ENCODE measurements at regions not wholly inside any gene's neighbourhood (a gene's known extent, or its start where the extent isn't known, plus 50 kb on each side); places are given as distances from the start of the nearest gene placed in this dataset.

DNA sequence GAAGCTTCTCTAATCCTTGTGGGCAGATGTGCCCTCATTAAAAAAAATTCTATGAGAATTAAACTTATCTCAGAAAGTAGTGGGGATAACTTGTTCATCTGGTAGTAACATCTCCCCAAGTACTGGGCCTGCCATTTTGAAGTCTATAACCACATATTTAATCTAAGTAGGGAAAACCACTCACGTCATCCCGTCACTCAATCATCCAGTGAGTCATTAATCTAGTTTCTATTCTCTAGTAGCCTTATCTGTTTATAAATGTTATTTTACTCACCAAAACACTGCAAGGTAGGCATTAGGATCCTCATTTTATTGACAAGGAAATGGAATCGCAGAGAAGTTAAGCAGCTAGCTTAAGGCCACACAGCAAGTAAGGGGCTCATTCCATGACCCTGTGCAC is 221.9 kb downstream of the ATG4C start:
- in situ Hi-C loops (cut with MboI; ENCODE audit: low pct_unique_long_range_greater_than_20kb, low sequenced_read_pairs, unreplicated experiment), result no loop called here
- TF ChIP-seq, protein P1, sequence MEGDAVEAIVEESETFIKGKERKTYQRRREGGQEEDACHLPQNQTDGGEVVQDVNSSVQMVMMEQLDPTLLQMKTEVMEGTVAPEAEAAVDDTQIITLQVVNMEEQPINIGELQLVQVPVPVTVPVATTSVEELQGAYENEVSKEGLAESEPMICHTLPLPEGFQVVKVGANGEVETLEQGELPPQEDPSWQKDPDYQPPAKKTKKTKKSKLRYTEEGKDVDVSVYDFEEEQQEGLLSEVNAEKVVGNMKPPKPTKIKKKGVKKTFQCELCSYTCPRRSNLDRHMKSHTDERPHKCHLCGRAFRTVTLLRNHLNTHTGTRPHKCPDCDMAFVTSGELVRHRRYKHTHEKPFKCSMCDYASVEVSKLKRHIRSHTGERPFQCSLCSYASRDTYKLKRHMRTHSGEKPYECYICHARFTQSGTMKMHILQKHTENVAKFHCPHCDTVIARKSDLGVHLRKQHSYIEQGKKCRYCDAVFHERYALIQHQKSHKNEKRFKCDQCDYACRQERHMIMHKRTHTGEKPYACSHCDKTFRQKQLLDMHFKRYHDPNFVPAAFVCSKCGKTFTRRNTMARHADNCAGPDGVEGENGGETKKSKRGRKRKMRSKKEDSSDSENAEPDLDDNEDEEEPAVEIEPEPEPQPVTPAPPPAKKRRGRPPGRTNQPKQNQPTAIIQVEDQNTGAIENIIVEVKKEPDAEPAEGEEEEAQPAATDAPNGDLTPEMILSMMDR (IDR thresholded peaks at IDR 0.05; ENCODE audit: extremely low read depth, insufficient read depth, missing control alignments), result no peak
- no peak for DNase-seq (ENCODE audit: low spot score)

DNA sequence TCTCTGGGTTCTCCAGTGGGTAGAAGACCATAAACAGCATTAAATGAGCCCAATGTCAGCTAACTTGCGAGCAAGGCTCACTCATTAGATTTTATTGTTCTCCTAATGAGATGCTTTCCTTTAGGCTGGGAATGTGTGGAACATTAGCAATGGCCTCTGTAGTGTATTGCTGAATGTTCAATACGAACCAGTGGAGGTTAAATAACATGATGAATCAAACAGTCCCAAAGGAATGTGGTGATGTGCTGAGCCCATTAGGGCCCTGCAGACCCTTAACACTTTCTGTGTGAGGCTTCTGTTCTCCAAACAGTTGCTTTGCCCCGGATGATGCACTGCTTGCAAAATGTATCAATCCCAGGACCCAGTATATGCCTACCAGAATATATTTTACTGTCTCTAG is 225.5 kb downstream of the ATG4C start:
- in situ Hi-C loops (cut with MboI; ENCODE audit: low pct_unique_long_range_greater_than_20kb, low sequenced_read_pairs, unreplicated experiment), result no loop called here
- no peak for DNase-seq (ENCODE audit: low spot score)
- TF ChIP-seq, protein P1 (IDR thresholded peaks at IDR 0.05; ENCODE audit: extremely low read depth, insufficient read depth, missing control alignments), result no peak

DNA sequence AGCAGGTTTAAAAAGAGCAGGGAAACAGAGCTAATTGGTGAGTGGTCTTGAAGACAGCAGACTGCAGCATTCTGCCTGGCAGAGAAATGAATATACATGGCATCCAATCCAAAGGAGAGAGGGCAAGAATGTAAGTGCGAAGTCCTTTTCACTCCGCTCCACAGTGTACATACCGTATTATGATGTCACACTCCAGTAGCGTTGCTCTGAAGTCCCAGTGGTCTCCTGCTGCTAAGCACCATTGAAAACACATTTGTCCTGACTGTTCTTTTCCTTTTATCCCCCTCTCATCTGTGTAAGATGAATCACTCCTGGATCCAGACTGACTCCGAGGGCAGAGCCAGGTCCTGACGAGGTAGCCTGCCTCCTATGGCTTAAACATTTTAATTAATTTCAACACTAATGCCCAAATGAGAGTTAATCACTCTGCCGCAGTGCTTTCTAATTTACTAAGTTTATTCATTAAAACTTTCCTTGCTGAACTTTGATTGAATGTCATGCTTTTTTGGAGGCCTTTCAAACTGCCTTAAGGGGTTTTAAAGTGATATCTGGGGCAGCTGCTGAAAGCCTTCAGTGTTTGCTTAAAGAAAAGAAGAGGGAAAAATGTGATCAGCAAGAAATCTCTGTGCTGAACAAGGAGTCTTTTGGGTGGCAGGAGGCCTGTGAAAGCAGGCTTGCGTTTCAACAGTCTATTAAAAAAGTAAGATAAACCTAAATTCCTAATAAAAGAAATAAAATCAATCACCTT is 227.2 kb downstream of the ATG4C start:
- TF ChIP-seq, protein P1 (IDR thresholded peaks at IDR 0.05; ENCODE audit: extremely low read depth, insufficient read depth, missing control alignments), result no peak
- in situ Hi-C loops (cut with MboI; ENCODE audit: low pct_unique_long_range_greater_than_20kb, low sequenced_read_pairs, unreplicated experiment), result no loop called here
- no peak for DNase-seq (ENCODE audit: low spot score)

DNA sequence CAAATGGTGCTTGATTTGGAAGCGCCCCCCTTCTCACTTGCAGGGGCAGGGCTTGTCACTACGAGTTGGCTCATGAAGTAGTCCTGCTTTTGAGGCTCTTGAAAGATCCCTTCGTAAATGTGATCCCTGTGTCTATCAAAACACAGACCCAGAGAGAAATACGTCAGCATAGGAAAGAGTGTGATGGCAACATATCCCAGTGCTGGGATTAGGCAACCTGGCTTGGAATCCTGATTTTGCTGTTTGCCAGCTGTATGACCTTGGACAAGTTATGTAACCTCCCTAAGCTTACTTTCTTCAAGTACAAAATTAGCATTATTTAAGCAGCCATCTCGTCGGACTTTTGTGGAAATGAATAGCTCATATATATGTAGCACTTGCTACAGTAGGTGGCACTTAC is 228.4 kb downstream of the ATG4C start:
- no peak for DNase-seq (ENCODE audit: low spot score)
- TF ChIP-seq, protein P1 (IDR thresholded peaks at IDR 0.05; ENCODE audit: extremely low read depth, insufficient read depth, missing control alignments), result no peak
- in situ Hi-C loops (cut with MboI; ENCODE audit: low pct_unique_long_range_greater_than_20kb, low sequenced_read_pairs, unreplicated experiment), result no loop called here

DNA sequence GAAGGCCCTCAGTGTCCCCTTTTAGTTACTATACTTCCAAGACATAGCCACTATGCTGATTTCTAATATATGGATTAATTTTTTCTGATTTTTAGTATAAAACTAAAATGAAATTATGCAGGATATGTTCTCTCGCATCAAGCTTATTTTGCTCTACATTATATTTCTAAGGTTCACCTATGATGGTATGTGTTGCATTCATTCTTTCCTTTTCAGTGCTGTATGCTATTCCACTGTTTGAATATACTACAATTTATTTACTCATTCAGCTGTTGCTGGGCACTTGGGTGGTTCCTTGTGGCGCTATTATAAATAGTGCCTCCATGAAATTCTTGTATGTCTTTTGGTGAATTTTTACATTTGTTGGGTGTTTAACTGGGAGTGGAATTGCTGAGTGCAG is 230.3 kb downstream of the ATG4C start:
- TF ChIP-seq, protein P1 (IDR thresholded peaks at IDR 0.05; ENCODE audit: extremely low read depth, insufficient read depth, missing control alignments), result no peak
- no peak for DNase-seq (ENCODE audit: low spot score)
- in situ Hi-C loops (cut with MboI; ENCODE audit: low pct_unique_long_range_greater_than_20kb, low sequenced_read_pairs, unreplicated experiment), result no loop called here

DNA sequence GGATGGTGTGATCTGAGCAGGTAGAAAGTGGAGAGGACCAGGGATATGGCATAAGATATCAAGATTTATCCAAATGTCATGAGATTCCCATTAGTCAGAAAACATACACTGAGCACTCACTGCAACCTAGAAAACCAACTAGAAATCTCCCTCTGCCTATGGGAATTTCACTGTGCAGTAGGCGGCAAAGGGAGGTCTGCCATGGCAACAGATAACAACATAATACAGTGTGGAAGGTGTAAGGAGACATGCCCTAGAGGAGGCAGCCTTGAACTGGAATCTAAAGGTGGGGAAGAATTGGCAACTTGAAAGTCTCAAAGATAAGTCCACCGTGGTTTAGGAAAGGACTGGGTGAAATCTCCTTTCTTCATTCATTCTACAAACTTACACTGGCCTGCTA is 238.4 kb downstream of the ATG4C start:
- TF ChIP-seq, protein P1 (IDR thresholded peaks at IDR 0.05; ENCODE audit: extremely low read depth, insufficient read depth, missing control alignments), result no peak
- in situ Hi-C loops (cut with MboI; ENCODE audit: low pct_unique_long_range_greater_than_20kb, low sequenced_read_pairs, unreplicated experiment), result no loop called here

More for the DNA sequence above, 238.4 kb downstream of the ATG4C start:
- DNase-seq (ENCODE audit: low spot score), result no peak

Data from GM13977 (cell line).